SK-MEL-5 (cell line): ENCODE measurements at regions not wholly inside any gene's neighbourhood (a gene's known extent, or its start where the extent isn't known, plus 50 kb on each side); places are given as distances from the start of the nearest gene placed in this dataset.
"Not testable (repeated sequence)": the region's sequence is repeated elsewhere in the genome, so short reads cannot be mapped to it uniquely, and the experiment has no call there.

Experiments used
- DNase-seq: peaks from one replicate; pipeline ENCODE4 v3.0.0-alpha.2; 2016; ENCODE audit warnings: low read depth, low spot score
- in situ Hi-C: cut with HindIII; loops from 2 replicates; pipeline ENCODE4 v1.10.0; 2016; ENCODE audit warnings: low sequenced_read_pairs, high pct_unique_total_duplicates, low pct_unique_long_range_greater_than_20kb

DNA sequence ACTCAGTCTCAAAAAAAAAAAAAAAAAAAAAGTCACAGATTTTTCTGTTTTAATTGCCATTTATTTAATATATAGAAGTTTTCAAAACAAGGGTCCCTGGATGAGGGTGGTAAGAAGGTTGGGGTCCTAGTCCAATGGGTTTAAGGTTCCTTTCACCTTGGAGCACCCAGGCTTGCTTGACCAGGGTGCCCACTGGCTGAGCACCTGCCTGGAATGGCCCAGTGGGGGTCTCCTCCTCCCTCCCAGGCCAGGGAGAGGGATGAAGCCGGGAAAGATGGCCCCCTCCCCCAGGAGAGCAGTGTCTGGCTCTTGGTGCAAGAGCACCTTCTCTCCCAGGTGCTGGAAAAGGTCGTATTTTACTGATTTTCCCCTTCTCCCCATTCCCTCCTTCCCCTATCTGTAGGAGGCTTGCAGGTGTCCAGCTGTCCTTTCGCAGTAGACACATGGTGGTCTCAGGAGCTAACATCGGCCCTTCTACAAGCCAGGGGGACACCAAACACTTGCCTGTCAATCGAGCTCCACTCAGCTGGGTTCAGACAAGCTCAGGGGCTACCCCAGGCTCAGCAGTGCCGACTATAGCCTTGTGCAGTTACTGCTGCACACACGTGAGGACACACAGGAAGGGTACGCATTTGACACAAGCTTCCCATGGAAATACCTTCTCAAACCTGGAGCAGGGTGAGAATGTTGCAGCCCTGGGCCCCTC lies 112.3 kb upstream of the KLF13 start:
- no peak for DNase-seq
- in situ Hi-C loops: no loop called here

- DNase-seq: no peak
- in situ Hi-C loops: no loop called here
Measured at GRCh38 chr15:31214864-31215489, 111.7 kb upstream of the KLF13 start.

- peak; percentile 61 for DNase-seq
- in situ Hi-C loops: no loop called here
Measured at GRCh38 chr15:31215490-31216214, 111.0 kb upstream of the KLF13 start.

DNA sequence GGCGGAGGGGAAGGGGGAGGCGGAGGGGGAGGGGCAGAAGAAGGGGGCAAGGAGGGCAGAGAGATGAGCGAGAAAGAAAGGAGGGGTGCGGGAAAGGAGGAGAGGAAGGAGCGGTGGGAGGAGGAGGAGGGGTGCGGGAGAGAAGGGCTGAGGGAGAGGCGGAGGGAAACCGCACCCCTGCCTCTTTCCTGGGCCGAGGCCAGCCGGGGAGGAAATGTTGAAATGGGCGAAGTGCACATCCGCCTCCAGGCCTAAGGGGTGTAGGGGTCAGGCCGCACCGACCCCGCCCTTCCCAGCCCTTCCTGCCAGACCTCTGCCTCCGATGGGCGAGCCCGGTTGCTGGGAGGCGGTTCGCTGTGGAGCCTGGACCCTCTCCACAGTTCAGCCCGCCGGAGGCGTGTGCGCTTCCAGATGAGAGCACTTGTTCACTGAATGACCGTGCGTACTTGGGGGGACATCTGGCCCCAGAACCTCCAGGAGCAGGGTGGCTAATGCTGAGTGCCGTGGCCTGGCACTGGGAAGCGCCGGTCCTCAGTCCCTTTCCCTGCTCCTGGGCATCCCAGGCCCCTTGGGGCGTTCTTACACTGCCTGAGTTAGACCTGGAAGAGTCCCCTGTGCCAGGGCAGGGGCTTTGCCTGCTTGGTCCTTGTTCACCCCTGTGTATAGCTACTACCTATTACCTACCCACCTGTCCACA lies 110.3 kb upstream of the KLF13 start:
- DNase-seq: no peak
- in situ Hi-C loops: no loop called here

DNA sequence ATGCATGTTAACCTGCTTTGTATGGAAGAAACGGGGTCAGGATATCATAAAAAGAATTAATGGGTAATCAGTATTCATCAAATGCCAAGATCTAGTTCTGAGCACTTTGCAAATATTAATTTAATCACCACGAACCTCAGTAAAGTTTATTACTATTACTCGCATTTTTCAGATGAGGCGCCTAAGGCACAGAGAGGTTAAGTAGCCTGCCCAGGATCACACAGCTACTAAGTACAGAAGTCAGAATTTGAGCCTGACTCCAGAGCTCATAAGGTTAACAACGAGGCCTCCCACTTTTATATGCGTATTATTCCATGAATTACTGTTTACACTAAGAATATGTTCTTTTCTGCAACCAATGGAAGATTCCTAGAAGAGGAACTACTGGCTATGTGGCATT lies 109.6 kb upstream of the KLF13 start:
- in situ Hi-C loops: no loop called here
- DNase-seq: no peak

DNA sequence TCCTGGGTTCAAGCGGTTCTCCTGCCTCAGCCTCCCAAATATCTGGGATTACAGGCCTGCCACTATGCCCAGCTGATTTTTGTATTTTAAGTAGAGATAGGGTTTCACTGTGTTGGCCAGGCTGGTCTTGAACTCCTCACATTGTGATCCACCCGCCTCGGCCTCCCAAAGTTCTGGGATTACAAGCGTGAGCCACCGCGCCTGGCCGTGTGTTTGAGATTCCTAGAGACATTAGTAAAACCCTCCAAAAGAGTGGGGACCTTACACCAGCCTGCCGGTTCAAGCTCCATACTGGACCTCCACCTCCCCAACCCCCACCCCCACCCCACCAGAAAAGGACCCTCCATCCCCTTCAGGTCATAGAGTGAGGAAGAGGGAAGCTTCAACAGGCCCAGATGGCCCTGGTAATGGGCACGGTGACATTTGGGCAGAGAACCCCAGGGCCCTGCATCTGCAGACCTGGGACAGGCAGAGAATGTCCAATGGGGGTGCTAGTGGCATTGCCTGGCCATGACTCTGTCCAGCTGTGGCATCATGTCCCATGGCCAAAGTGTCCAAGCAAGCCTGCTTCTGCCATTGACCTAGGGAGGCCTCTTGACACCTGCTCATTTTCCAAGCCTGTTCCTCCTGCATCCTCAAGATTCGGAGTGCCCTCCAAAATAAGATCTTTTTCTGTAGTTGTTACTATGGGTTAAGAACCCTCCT lies 108.9 kb upstream of the KLF13 start:
- in situ Hi-C loops: no loop called here
- DNase-seq: no peak

- in situ Hi-C loops: no loop called here
- no peak for DNase-seq
Measured at GRCh38 chr15:31219221-31219620, 107.4 kb upstream of the KLF13 start.

DNA sequence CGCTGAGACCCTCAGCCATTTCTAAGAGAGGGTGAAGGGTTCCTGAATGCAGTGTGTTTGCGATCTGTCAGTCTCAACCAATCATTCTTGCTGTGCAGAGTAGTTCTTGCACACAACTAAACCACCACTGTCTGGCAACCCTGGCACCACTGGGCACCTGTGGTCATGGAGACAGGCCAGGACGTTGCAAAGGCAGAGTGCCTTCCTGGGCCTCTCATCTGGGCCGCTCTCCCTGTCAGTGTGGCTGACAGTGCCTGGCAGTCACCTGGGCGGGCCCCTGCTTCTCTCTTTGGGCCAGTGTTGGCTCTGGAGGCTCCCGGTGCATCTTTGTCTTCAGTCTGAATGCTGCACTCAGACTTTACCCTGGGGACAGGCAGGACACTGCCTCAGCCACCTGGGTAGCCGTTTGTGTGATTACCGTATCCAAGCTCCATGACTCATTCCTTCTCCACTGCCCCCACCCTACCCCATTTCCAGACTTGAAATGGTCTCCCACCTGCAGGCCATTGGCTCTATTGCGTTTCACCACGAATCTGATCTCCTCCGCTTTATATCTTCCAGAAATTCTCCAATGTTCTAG lies 104.6 kb upstream of the KLF13 start:
- no peak for DNase-seq
- in situ Hi-C loops: no loop called here

DNA sequence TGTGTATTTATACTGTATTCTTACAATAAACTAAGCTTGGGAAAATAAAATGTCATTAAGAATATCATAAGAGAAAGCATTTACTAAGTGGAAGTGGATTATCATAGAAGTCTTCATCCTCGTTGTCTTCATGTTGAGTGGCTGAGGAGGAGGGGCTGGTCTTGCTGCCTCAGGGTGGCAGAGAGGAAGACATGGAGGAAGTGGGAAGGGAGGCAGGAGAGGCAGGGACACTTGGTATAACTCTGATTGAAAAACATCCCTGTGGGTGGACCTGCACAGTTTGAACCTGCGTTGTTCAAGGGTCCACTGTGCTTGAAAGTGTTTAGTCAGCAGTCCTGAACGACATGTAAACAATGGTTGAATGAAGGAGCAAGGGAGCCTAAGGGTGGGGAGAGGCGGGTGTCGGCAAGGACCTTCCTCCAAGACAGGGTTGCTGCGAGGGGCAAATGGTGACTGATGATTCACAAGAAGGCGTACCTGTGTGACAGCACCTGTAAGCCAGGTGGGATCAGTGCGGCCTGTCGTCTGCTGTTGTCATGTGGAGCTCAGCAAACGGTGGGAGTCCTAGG lies 103.8 kb upstream of the KLF13 start:
- in situ Hi-C loops: no loop called here
- no peak for DNase-seq

DNA sequence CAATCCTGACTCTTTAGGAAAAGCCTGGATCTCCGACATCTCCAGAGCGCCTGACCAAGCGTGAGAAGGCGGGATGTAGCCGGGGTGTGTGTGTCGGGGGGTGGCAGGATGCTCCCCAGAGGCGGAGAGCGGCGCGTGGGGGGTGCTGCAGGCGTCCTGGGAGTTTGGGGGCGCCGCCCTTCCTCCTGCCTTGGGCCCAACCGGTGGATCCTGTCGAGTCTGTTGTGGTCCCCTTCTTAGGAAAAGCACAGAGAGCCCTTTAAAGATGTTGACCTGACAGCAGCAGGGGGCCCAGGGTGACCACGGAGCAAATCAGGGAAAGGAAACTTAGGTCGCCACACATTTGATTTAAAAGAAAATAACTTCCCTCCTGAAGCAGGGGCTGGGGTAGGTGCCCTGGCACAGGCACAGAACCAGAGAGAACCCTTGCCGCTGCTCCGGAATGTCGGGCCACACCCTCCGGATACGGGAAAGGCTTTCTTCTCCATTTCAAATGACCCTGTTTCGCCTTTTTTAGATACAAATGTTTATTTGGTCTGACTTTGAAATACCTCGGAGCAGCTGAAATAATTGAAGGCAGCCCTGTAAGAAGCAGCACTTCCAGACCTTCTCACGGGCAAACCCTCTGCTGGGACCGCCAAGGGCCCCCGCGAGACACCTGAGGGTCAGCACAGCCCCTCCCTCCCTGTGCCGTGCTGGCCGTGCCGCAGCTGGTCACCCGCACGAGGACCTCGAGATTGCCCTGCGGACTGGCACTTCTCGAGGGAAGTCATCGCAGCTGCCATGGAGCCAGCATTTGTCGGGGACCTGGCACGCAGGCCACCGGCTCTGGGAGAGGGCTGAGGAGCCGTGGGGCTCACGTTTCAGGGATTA lies 102.9 kb upstream of the KLF13 start:
- in situ Hi-C loops: no loop called here
- DNase-seq: no peak

DNA sequence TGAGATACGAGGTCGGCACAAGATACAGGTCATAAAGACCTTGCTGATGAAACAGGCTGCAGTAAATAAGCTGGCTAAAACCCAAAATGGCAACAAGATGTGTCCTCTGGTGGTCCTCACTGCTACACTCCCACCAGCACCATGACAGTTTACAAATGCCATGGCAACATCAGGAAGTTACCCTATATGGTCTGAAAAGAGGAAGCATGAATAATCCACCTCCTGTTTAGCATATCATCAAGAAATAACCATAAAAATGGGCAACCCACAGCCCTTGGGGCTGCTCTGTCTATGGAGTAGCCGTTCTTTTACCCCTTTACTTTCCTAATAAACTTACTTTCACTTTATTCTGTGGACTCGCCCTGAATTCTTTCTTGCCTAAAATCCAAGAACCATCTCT lies 102.0 kb upstream of the KLF13 start:
- DNase-seq, in situ Hi-C loops: not testable (repeated sequence)

DNA sequence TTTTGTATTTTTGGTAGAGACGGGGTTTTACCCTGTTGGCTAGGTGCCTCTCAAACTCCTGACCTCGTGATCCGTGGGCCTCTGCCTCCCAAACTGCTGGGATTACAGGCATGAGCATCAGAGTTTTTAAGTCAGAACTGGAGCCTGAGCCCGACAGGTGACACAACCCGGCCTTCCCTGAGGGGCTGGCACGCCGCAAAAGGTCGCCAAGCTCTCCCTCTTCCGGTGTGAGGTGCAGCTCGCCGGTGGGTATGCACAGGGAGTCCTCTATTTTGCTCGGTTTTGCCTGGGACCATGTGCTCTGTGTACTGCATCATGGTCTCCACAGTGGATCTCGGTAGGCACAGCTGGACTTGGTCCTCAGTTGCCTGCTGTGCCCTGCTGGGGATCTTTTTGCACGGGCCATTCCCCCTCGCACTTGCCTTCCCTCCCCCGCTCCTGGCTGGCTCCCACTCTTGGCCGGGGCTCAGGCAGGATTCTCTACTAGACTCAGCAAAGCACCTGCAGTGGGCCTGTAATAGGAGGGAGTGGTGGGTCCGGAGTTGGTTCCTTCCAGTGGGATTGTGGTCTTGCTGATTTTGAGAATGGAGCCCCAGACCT lies 101.2 kb upstream of the KLF13 start:
- in situ Hi-C loops: no loop called here
- no peak for DNase-seq

DNA sequence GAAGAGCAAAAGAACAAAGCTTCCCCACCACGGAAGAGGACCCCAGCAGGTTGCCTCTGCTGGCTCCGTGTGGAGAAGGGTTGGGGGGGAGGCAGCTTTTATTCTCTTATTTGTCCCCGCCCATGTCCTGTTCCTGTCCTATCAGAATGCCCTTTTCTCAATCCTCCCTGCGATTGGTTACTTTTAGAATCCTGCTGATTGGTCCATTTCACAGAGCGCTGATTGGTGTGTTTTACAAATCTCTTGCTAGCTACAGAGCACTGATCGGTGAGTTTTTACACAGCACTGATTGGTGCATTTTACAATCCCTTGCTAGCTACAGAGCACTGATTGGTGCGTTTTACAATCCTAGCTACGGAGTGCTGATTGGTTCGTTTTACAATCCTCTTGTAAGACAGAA lies 100.6 kb upstream of the KLF13 start:
- in situ Hi-C loops: no loop called here
- DNase-seq: no peak

GRCh38 chr15:31227235-31227634 lies 99.4 kb upstream of the KLF13 start:
- no peak for DNase-seq
- in situ Hi-C loops: no loop called here

- DNase-seq: no peak
- in situ Hi-C loops: no loop called here
Measured at GRCh38 chr15:31228011-31228484, 98.6 kb upstream of the KLF13 start.
